ENCODE measurements at regions not wholly inside any gene's neighbourhood (a gene's known extent, or its start where the extent isn't known, plus 50 kb on each side); places are given as distances from the start of the nearest gene placed in this dataset.

DNA sequence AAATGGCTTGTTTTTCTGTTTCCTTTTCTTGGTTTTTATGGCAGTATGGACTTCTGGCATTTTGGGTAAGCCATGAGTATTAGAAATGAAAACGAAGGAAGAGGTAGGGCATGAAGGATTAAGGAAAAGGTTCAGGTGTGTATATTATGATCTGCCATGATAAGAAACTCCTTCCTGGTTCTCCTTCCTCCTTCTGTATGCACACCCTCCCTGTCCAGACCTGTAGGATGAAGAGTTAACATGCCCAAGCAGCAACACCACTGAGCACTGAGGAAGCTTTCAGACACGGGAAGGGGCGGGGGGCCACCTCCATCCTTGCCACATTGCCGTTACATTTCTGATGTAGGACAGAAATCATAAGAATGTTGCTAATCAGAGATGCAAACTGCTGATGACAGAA, 361.0 kb upstream of the ZMIZ1 start:
- no peak for TF ChIP-seq POLR2A (IDR thresholded peaks at IDR 0.05)
- TF ChIP-seq, protein P1, sequence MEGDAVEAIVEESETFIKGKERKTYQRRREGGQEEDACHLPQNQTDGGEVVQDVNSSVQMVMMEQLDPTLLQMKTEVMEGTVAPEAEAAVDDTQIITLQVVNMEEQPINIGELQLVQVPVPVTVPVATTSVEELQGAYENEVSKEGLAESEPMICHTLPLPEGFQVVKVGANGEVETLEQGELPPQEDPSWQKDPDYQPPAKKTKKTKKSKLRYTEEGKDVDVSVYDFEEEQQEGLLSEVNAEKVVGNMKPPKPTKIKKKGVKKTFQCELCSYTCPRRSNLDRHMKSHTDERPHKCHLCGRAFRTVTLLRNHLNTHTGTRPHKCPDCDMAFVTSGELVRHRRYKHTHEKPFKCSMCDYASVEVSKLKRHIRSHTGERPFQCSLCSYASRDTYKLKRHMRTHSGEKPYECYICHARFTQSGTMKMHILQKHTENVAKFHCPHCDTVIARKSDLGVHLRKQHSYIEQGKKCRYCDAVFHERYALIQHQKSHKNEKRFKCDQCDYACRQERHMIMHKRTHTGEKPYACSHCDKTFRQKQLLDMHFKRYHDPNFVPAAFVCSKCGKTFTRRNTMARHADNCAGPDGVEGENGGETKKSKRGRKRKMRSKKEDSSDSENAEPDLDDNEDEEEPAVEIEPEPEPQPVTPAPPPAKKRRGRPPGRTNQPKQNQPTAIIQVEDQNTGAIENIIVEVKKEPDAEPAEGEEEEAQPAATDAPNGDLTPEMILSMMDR (IDR thresholded peaks at IDR 0.05): no peak
